ENCODE measurements at regions not wholly inside any gene's neighbourhood (a gene's known extent, or its start where the extent isn't known, plus 50 kb on each side); places are given as distances from the start of the nearest gene placed in this dataset.

DNA sequence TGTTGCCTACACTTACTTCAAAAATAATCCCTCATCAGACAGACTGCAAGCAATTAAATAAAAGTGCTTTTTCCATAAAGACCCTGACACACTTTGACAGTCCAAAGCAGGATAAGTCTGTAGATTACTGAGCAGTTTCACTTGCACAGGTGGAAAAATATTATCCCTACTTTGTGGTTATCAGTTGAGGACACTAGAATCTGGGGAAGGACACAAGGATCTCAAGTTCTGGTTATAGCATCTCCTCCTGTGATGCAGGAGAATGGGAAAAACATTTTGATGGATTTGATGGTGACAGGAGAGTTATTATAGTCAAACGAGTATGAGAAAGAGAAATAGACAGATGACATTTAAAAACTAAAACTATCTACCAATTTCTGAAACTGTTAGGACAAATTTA lies 122.9 kb upstream of the PCDH9 start:
- 0% methylated on average over 1 of the region's 1 CpG for WGBS (ENCODE audit: insufficient coverage, insufficient replicate concordance, low lambda C conversion rate, missing lambda C conversion rate)
- no peaks in the 10 kb centered on the region for H3K27me3 ChIP-seq (replicated peaks in 1 of 2; ENCODE audit: control insufficient read depth in 2 of 2, insufficient read depth in 2 of 2, low read length in 1 of 2)
- DNase-seq (ENCODE audit: low read depth, low spot score), result no peak

More for the DNA sequence above, 122.9 kb upstream of the PCDH9 start:
- H2AFZ ChIP-seq (ENCODE audit: control insufficient read depth, low read depth, low read length), result no peak overlapping the region
- ATAC-seq (no peak), FAIRE-seq (no peak)
- H4K20me1 ChIP-seq (ENCODE audit: control insufficient read depth, insufficient read depth), result no peaks in the 10 kb centered on the region
- no peak overlapping the region for H3K27ac ChIP-seq (ENCODE audit: control insufficient read depth, insufficient read depth)
- H3K9ac ChIP-seq (ENCODE audit: control insufficient read depth, insufficient read depth, low read length), result no peak overlapping the region
- ChIA-PET RAD21 (ENCODE audit: unreplicated experiment) (no interaction called here), POLR2A (no interaction called here), SMC1A (ENCODE audit: uncharacterized antibody, unreplicated experiment) (no interaction called here), CTCF (no interaction called here)
- no peak overlapping the region for H3K4me3 ChIP-seq
- no TSS peak for BruUV-seq (replicated peaks)
- in situ Hi-C loops (cut with MboI), result no loop called here
- H3K4me2 ChIP-seq (ENCODE audit: control insufficient read depth, insufficient read depth), result no peak overlapping the region
- H3K79me2 ChIP-seq (ENCODE audit: control insufficient read depth, insufficient read depth, low read length), result no peaks in the 10 kb centered on the region
- no peak for TF ChIP-seq PKNOX1 (IDR thresholded peaks at IDR 0.05)
- no peak for TF ChIP-seq ZNF207 (IDR thresholded peaks at IDR 0.05; ENCODE audit: borderline replicate concordance)
- no peak for TF ChIP-seq EZH2 (IDR thresholded peaks at IDR 0.05; ENCODE audit: borderline replicate concordance, control insufficient read depth, low read depth, low read length)
- TF ChIP-seq, protein P1, sequence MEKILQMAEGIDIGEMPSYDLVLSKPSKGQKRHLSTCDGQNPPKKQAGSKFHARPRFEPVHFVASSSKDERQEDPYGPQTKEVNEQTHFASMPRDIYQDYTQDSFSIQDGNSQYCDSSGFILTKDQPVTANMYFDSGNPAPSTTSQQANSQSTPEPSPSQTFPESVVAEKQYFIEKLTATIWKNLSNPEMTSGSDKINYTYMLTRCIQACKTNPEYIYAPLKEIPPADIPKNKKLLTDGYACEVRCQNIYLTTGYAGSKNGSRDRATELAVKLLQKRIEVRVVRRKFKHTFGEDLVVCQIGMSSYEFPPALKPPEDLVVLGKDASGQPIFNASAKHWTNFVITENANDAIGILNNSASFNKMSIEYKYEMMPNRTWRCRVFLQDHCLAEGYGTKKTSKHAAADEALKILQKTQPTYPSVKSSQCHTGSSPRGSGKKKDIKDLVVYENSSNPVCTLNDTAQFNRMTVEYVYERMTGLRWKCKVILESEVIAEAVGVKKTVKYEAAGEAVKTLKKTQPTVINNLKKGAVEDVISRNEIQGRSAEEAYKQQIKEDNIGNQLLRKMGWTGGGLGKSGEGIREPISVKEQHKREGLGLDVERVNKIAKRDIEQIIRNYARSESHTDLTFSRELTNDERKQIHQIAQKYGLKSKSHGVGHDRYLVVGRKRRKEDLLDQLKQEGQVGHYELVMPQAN (conservative IDR thresholded peaks at IDR 0.05), result no peak
- no peak for TF ChIP-seq BHLHE40 (IDR thresholded peaks at IDR 0.05; ENCODE audit: borderline replicate concordance in 1 of 2, low read depth in 2 of 2, low read length in 1 of 2)
- TF ChIP-seq IKZF1 (conservative IDR thresholded peaks at IDR 0.05), result no peak
- no peak for TF ChIP-seq TAF1 (IDR thresholded peaks at IDR 0.05; ENCODE audit: borderline replicate concordance, low read depth, low read length)
- no peak for TF ChIP-seq YBX1 (IDR thresholded peaks at IDR 0.05)
- TF ChIP-seq, protein P2, sequence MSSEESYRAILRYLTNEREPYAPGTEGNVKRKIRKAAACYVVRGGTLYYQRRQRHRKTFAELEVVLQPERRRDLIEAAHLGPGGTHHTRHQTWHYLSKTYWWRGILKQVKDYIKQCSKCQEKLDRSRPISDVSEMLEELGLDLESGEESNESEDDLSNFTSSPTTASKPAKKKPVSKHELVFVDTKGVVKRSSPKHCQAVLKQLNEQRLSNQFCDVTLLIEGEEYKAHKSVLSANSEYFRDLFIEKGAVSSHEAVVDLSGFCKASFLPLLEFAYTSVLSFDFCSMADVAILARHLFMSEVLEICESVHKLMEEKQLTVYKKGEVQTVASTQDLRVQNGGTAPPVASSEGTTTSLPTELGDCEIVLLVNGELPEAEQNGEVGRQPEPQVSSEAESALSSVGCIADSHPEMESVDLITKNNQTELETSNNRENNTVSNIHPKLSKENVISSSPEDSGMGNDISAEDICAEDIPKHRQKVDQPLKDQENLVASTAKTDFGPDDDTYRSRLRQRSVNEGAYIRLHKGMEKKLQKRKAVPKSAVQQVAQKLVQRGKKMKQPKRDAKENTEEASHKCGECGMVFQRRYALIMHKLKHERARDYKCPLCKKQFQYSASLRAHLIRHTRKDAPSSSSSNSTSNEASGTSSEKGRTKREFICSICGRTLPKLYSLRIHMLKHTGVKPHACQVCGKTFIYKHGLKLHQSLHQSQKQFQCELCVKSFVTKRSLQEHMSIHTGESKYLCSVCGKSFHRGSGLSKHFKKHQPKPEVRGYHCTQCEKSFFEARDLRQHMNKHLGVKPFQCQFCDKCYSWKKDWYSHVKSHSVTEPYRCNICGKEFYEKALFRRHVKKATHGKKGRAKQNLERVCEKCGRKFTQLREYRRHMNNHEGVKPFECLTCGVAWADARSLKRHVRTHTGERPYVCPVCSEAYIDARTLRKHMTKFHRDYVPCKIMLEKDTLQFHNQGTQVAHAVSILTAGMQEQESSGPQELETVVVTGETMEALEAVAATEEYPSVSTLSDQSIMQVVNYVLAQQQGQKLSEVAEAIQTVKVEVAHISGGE (CRISPR knock-in tag; IDR thresholded peaks at IDR 0.05), result no peak
- no peak for TF ChIP-seq ZNF687 (IDR thresholded peaks at IDR 0.05)
- TF ChIP-seq SUPT20H (IDR thresholded peaks at IDR 0.05; ENCODE audit: borderline replicate concordance, control insufficient read depth, low read depth, low read length), result no peak
- no peak for TF ChIP-seq HDGF (IDR thresholded peaks at IDR 0.05)
- TF ChIP-seq TARDBP (IDR thresholded peaks at IDR 0.05; ENCODE audit: borderline replicate concordance), result no peak
- no peaks in the 10 kb centered on the region for H3K36me3 ChIP-seq (ENCODE audit: control insufficient read depth in 2 of 2, insufficient read depth in 2 of 2, low read length in 1 of 2)
- no peaks in the 10 kb centered on the region for H3K9me3 ChIP-seq (replicated peaks; ENCODE audit: control insufficient read depth, insufficient read depth, low read length)
- H3K4me1 ChIP-seq (ENCODE audit: control insufficient read depth, insufficient read depth, low read length), result no peaks in the 10 kb centered on the region
- intact Hi-C loops (cut with micrococcal nuclease; ENCODE audit: unreplicated experiment), result no loop called here
